HEK293 (cell line): ENCODE measurements at regions not wholly inside any gene's neighbourhood (a gene's known extent, or its start where the extent isn't known, plus 50 kb on each side); places are given as distances from the start of the nearest gene placed in this dataset.

Experiments used
- CTCF ChIA-PET: fragments of 350-600 bp; formaldehyde crosslinking; extraction: SDS; loops from one replicate; lab custom pipeline; 2021; ENCODE audit warnings: antibody characterized with exemption; lab: Yijun Ruan, JAX
- POLR2A ChIA-PET: fragments of 300-600 bp; formaldehyde crosslinking; extraction: SDS; loops from one replicate; lab custom pipeline; 2020; ENCODE audit warnings: antibody characterized with exemption, inconsistent platforms; lab: Yijun Ruan, JAX
- H3K27ac ChIP-seq: fragments of 200-500 bp; sonication (Bioruptor generic); 2 replicates; pipeline ENCODE4 v1.5.1; 2014; ENCODE audit warnings: low read depth, low read length, control low read depth, inconsistent platforms; ENCODE audit errors: extremely low read depth
- H3K36me3 ChIP-seq, 2 experiments: fragments of 200-500 bp in 1 of 2; sonication (Bioruptor generic) in 1 of 2; 1 replicate in 1 of 2; 2 replicates in 1 of 2; pipeline ENCODE4 v1.5.1; 2014 to 2017; ENCODE audit warnings: inconsistent platforms in 2 of 2, low read length in 2 of 2; ENCODE audit not compliant: control insufficient read depth in 2 of 2, insufficient read depth in 1 of 2
- H3K4me1 ChIP-seq: fragments of 200-500 bp; sonication (Bioruptor generic); 2 replicates; pipeline ENCODE4 v1.5.1; 2014; ENCODE audit warnings: mild to moderate bottlenecking, low read length, inconsistent platforms; ENCODE audit not compliant: control insufficient read depth, insufficient read depth
- H3K4me3 ChIP-seq: 2 replicates; pipeline ENCODE4 v1.5.1; 2011; ENCODE audit warnings: low read depth, mild to moderate bottlenecking, control low read depth, low read length, moderate library complexity
- H3K9me3 ChIP-seq: fragments of 200-500 bp; sonication (Bioruptor generic); 2 replicates; pipeline ENCODE4 v1.5.1; 2014; ENCODE audit warnings: low read depth, low read length, inconsistent platforms; ENCODE audit not compliant: control insufficient read depth, insufficient read depth
- BCL11A ChIP-seq: fragments of 450-650 bp; formaldehyde crosslinking; IDR thresholded peaks from 2 replicates; pipeline ENCODE4 v1.5.1; 2016; ENCODE audit warnings: low read depth, missing biosample characterization, missing genetic modification characterization
- BCL6B ChIP-seq: fragments of 450-650 bp; formaldehyde crosslinking; IDR thresholded peaks from 2 replicates; pipeline ENCODE4 v1.5.1; 2017; ENCODE audit warnings: missing biosample characterization, missing genetic modification characterization
- GLIS1 ChIP-seq: fragments of 450-650 bp; formaldehyde crosslinking; IDR thresholded peaks from 2 replicates; pipeline ENCODE4 v1.5.1; 2016; ENCODE audit warnings: missing biosample characterization, missing genetic modification characterization
- HIC1 ChIP-seq: fragments of 450-650 bp; formaldehyde crosslinking; IDR thresholded peaks from 2 replicates; pipeline ENCODE4 v1.5.1; 2016; ENCODE audit warnings: missing biosample characterization, missing genetic modification characterization
- KLF17 ChIP-seq: fragments of 450-650 bp; formaldehyde crosslinking; IDR thresholded peaks from 2 replicates; pipeline ENCODE4 v1.5.1; 2016; ENCODE audit warnings: missing biosample characterization, missing genetic modification characterization
- RBAK ChIP-seq: fragments of 450-650 bp; formaldehyde crosslinking; IDR thresholded peaks from 2 replicates; pipeline ENCODE4 v1.5.1; 2016; ENCODE audit warnings: missing biosample characterization, missing genetic modification characterization
- ZFHX2 ChIP-seq: fragments of 450-650 bp; formaldehyde crosslinking; conservative IDR thresholded peaks from 2 replicates; pipeline ENCODE4 v1.5.1; 2016; ENCODE audit warnings: missing biosample characterization, missing genetic modification characterization
- ZFP37 ChIP-seq: fragments of 450-650 bp; formaldehyde crosslinking; IDR thresholded peaks from 2 replicates; pipeline ENCODE4 v1.5.1; 2016; ENCODE audit warnings: missing biosample characterization, missing genetic modification characterization
- ZNF121 ChIP-seq: fragments of 450-650 bp; formaldehyde crosslinking; IDR thresholded peaks from 2 replicates; pipeline ENCODE4 v1.5.1; 2016; ENCODE audit warnings: missing biosample characterization, missing genetic modification characterization
- ZNF132 ChIP-seq: fragments of 450-650 bp; formaldehyde crosslinking; IDR thresholded peaks from 2 replicates; pipeline ENCODE4 v1.5.1; 2017; ENCODE audit warnings: missing biosample characterization, missing genetic modification characterization, borderline replicate concordance
- ZNF2 ChIP-seq: fragments of 450-650 bp; formaldehyde crosslinking; IDR thresholded peaks from 2 replicates; pipeline ENCODE4 v1.5.1; 2016; ENCODE audit warnings: missing biosample characterization, missing genetic modification characterization
- ZNF202 ChIP-seq: fragments of 450-650 bp; formaldehyde crosslinking; IDR thresholded peaks from 2 replicates; pipeline ENCODE4 v1.5.1; 2016; ENCODE audit warnings: missing biosample characterization, missing genetic modification characterization, borderline replicate concordance
- ZNF221 ChIP-seq: fragments of 450-650 bp; formaldehyde crosslinking; IDR thresholded peaks from 2 replicates; pipeline ENCODE4 v1.5.1; 2017; ENCODE audit warnings: missing biosample characterization, missing genetic modification characterization, borderline replicate concordance
- ZNF26 ChIP-seq: fragments of 450-650 bp; formaldehyde crosslinking; IDR thresholded peaks from 2 replicates; pipeline ENCODE4 v1.5.1; 2016; ENCODE audit warnings: missing biosample characterization, missing genetic modification characterization
- ZNF280C ChIP-seq: fragments of 450-650 bp; formaldehyde crosslinking; IDR thresholded peaks from 2 replicates; pipeline ENCODE4 v1.5.1; 2016; ENCODE audit warnings: missing biosample characterization, missing genetic modification characterization
- ZNF391 ChIP-seq: fragments of 450-650 bp; formaldehyde crosslinking; IDR thresholded peaks from 2 replicates; pipeline ENCODE4 v1.5.1; 2016; ENCODE audit warnings: low read depth, missing biosample characterization, missing genetic modification characterization, borderline replicate concordance
- ZNF426 ChIP-seq: fragments of 450-650 bp; formaldehyde crosslinking; IDR thresholded peaks from 2 replicates; pipeline ENCODE4 v1.5.1; 2017; ENCODE audit warnings: missing biosample characterization, missing genetic modification characterization, mild to moderate bottlenecking, inconsistent platforms, moderate library complexity
- ZNF488 ChIP-seq: fragments of 450-650 bp; formaldehyde crosslinking; IDR thresholded peaks from 2 replicates; pipeline ENCODE4 v1.5.1; 2016; ENCODE audit warnings: missing biosample characterization, missing genetic modification characterization
- ZNF514 ChIP-seq: fragments of 450-650 bp; formaldehyde crosslinking; IDR thresholded peaks from 2 replicates; pipeline ENCODE4 v1.5.1; 2016; ENCODE audit warnings: missing biosample characterization, missing genetic modification characterization
- ZNF530 ChIP-seq: fragments of 450-650 bp; formaldehyde crosslinking; IDR thresholded peaks from 2 replicates; pipeline ENCODE4 v1.5.1; 2016; ENCODE audit warnings: low read depth, missing biosample characterization, missing genetic modification characterization
- ZNF624 ChIP-seq: fragments of 450-650 bp; formaldehyde crosslinking; IDR thresholded peaks from 2 replicates; pipeline ENCODE4 v1.5.1; 2017; ENCODE audit warnings: missing biosample characterization, missing genetic modification characterization
- ZNF692 ChIP-seq: fragments of 450-650 bp; formaldehyde crosslinking; IDR thresholded peaks from 2 replicates; pipeline ENCODE4 v1.5.1; 2016; ENCODE audit warnings: missing biosample characterization, missing genetic modification characterization
- ZNF777 ChIP-seq: fragments of 450-650 bp; formaldehyde crosslinking; IDR thresholded peaks from 2 replicates; pipeline ENCODE4 v1.5.1; 2017; ENCODE audit warnings: missing biosample characterization, missing genetic modification characterization, borderline replicate concordance
- ZNF843 ChIP-seq: fragments of 450-650 bp; formaldehyde crosslinking; IDR thresholded peaks from 2 replicates; pipeline ENCODE4 v1.5.1; 2016; ENCODE audit warnings: missing biosample characterization, missing genetic modification characterization

- TF ChIP-seq HIC1 (no peak), ZFP37 (tag by site-specific recombination) (no peak), ZNF26 (tag by site-specific recombination) (no peak), ZNF2 (no peak), RBAK (tag by site-specific recombination) (no peak), ZNF624 (tag by site-specific recombination) (no peak), ZNF777 (no peak), GLIS1 (tag by site-specific recombination) (no peak), KLF17 (tag by site-specific recombination) (no peak), ZNF530 (no peak)
These were observed 92.1 kb downstream of the RMI1 start (continued) for GRCh38 chr9:84072621-84073180.

- no peaks in the 10 kb centered on the region for H3K36me3 ChIP-seq
- H3K9me3 ChIP-seq = no peaks in the 10 kb centered on the region
- H3K27ac ChIP-seq = no peak overlapping the region
- CTCF ChIA-PET = interaction anchor here (0.6 kb wide), 1 partner anchor 453 kb away, joined by 3 read pairs; no protein-coding TSS in a partner anchor
- POLR2A ChIA-PET = no interaction called here
- no peak overlapping the region for H3K4me3 ChIP-seq
- TF ChIP-seq ZNF132 (tag by site-specific recombination) (no peak), BCL6B (no peak), ZNF514 (tag by site-specific recombination) (no peak), BCL11A (tag by site-specific recombination) (no peak), ZNF2 (no peak), ZNF391 (tag by site-specific recombination) (no peak), ZFHX2 (no peak), ZNF843 (tag by site-specific recombination) (no peak), ZNF426 (tag by site-specific recombination) (no peak)
- H3K4me1 ChIP-seq = no peaks in the 10 kb centered on the region
These were observed 94.4 kb downstream of the RMI1 start for GRCh38 chr9:84075004-84075403.

- CTCF ChIA-PET = no interaction called here
- POLR2A ChIA-PET = interaction anchor here (0.6 kb wide), 1 partner anchor 10 kb away, joined by 3 read pairs; no protein-coding TSS in a partner anchor
- no peaks in the 10 kb centered on the region for H3K36me3 ChIP-seq
- no peaks in the 10 kb centered on the region for H3K9me3 ChIP-seq
- no peaks in the 10 kb centered on the region for H3K4me1 ChIP-seq
- H3K4me3 ChIP-seq = no peak overlapping the region
- no peak overlapping the region for H3K27ac ChIP-seq
- no peak for TF ChIP-seq ZNF692 (tag by site-specific recombination)
- TF ChIP-seq ZNF121 (tag by site-specific recombination) = no peak
- TF ChIP-seq ZNF132 (tag by site-specific recombination) = no peak
- no peak for TF ChIP-seq ZNF221 (tag by site-specific recombination)
- TF ChIP-seq ZNF202 (tag by site-specific recombination) = no peak
- no peak for TF ChIP-seq ZNF280C (tag by site-specific recombination)
- no peak for TF ChIP-seq ZNF488 (tag by site-specific recombination)
These were observed 95.8 kb downstream of the RMI1 start for GRCh38 chr9:84076384-84076783.
